ENCODE measurements at regions not wholly inside any gene's neighbourhood (a gene's known extent, or its start where the extent isn't known, plus 50 kb on each side); places are given as distances from the start of the nearest gene placed in this dataset.

GRCh38 chr1:30280572-30280971 is 442.8 kb downstream of the MATN1 start:
- no peak for DNase-seq

GRCh38 chr1:30277911-30278310 is 445.5 kb downstream of the MATN1 start:
- no peak for DNase-seq

GRCh38 chr1:30277415-30277814 is 446.0 kb downstream of the MATN1 start:
- DNase-seq: no peak

DNA sequence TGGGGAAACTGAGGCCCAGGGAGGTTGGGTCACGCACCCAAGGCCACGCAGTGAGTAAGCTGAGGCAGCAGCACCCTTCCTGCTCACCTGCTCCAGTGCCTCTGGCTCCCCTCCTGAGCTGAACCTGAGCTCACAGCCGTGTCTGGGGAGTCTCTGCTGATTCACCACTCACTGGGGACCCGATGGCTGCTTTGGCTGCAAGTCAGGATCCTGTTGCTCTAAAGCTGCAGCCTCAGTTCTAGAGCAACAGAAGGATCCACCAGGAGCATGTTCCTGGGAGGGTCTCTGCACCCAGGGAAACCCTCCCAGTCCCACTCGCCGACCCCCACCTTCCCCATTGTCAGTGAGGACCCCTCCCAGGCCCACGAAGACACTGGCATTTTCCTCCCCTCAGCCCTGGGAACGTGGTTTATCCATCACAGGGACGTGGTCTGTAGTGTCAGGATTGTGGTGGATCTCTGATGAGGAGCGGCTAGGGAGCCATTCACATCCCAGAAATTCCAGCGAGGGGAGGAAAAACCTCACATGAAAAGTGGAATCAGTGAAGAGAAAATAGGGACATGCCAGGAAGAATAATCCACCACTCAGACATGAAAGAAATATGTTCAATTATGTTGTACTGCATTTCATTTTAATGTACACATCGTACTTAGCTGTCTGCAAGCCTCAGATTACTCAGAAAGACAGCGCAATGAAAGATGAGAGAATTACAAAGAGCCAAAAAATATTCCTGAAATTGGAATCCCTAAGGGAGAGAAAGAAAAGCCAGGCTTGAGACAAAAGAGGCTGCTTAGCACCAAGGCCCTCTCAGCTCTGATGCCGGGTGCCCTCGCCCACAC is 447.2 kb downstream of the MATN1 start:
- no peak for DNase-seq

GRCh38 chr1:30274976-30275621 is 448.3 kb downstream of the MATN1 start:
- no peak for DNase-seq

DNA sequence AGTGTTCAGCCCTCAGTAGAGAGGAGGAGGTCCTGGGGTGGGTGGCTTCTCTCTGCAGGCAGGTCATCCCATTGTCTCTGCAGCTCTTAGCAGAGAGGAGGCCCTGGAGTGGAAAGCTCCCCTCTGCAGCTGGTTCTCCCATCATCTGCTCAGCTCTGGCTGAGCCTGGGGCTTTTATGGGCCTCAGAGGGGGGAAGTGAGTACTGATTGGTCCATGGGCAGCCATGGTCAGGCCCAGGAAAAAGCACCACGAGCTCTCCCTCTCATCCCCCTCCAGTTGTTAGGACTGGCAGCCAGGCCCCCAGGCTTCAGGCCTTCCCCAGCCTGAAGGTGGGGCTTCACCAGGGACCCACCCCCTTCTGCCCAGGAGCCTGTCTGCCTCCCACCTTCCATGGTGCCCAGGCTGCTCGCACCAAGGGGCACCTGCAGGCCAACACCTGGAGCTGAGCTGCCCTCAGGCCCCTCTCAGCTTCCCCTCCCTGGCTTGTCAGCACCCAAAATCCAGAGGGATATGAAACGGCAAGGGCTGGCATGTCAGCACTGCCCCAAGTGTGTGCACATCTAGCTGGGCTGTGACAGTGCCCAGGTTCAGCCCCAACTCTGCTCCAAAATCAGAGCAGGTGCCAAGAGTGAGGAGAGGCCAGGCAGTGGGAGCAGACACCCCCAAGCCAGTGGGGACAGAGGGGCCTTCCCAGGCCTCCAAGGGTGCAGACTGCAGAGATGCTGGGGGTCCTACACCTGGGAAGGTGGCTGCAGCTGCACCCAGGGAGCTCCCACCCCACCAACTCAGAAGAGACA is 449.0 kb downstream of the MATN1 start:
- no peak for DNase-seq

- DNase-seq: no peak
These were observed 449.9 kb downstream of the MATN1 start for GRCh38 chr1:30273456-30273855.

- DNase-seq: no peak
These were observed 450.4 kb downstream of the MATN1 start for GRCh38 chr1:30273021-30273325.

GRCh38 chr1:30272277-30273020 is 450.9 kb downstream of the MATN1 start:
- DNase-seq: no peak

DNA sequence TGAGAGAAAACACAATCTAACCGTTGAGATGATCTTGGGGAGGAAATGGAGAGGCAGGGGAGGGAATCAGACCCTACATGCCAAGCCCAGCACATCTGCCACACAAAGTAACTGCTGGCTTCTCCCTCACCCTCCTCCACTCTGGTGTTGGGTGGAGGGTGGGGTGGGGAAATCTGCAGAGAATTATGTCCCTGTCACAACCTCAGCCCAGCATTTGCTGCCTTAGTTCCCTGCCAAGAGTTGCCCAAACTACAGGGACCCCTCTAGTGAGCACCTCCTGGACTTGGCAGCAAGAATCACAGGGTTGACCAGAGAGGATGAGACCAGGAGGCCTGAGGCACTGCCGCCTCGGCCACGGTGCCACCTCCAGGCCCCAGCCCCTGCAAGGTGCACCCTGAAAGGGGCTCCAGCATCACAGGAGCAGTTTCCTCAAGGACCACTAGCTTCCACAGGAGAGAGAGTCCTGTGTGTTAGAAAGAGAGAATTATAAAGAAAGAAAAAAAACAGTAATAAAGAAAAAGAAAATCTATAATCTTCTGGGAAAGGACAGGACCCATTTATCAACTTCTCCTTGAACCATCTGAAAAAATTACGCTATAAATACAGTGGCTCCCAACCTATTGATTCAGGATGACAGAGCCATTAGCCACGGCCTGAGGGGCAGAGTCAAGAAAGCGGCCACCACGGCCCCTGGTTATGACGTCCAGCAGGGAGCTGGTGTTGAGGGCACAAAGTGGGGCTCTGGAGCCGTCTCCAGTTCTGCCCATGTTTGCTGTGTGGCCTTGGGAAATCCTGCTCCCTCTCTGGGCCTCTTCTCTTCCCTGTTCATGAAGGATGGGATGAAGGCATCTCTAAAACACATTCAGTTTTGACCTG is 451.7 kb downstream of the MATN1 start:
- no peak for DNase-seq

DNA sequence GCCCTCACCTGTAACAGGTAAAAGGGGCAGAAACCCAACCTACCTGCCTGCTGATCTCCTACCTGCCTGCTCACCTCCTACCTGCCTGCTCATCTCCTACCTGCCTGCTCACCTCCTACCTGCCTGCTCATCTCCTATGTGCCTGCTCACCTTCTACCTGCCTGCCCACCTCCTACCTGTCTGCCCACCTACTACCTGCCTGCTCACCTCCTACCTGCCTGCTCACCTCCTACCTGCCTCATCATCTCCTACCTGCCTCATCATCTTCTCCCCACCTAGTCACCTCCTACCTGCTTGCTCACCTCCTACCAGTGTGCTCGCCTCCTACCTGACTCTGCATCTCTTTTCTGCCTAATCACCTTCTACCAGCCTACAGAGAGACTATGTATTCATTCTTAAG is 452.9 kb downstream of the MATN1 start:
- DNase-seq: no peak

- no peak for DNase-seq
These were observed 454.3 kb downstream of the MATN1 start for GRCh38 chr1:30268923-30269666.

DNA sequence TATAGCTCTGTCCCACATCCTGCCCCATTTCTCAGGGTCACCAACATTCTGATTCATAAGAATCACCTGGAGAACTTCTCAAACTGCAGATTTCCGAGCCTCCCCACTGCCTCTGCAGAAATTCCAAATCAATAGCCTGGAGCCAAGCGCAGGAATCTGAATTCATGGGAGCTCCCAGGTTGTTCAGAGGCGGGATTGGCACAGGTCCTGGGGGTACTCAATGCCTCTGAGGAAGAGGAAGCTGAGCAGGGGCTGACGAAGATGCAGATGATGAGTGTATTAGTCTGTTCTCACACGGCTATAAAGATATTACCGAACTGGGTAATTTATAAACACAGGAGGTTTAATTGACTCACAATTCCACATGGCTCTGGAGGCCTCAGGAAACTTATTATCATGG is 455.5 kb downstream of the MATN1 start:
- no peak for DNase-seq

- DNase-seq: no peak
These were observed 456.3 kb downstream of the MATN1 start for GRCh38 chr1:30267046-30267445.

- DNase-seq: no peak
These were observed 458.0 kb downstream of the MATN1 start for GRCh38 chr1:30265127-30266070.

DNA sequence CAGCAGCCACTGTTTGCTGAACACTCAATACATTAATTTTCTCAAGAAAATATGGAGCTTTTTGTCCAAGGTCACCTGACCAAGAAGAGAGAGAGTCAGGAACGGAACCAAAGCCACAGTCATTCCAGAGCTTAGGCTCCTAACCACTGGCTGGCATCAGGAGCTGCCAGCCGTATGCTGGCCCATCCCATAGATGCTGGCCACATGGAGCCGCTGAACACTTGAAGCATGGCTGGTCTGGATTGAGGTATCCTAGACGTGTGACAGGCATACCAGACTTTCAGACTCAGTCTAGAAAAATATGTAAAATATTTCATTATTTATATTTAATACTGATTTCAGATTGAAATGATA is 458.7 kb downstream of the MATN1 start:
- DNase-seq: no peak

DNA sequence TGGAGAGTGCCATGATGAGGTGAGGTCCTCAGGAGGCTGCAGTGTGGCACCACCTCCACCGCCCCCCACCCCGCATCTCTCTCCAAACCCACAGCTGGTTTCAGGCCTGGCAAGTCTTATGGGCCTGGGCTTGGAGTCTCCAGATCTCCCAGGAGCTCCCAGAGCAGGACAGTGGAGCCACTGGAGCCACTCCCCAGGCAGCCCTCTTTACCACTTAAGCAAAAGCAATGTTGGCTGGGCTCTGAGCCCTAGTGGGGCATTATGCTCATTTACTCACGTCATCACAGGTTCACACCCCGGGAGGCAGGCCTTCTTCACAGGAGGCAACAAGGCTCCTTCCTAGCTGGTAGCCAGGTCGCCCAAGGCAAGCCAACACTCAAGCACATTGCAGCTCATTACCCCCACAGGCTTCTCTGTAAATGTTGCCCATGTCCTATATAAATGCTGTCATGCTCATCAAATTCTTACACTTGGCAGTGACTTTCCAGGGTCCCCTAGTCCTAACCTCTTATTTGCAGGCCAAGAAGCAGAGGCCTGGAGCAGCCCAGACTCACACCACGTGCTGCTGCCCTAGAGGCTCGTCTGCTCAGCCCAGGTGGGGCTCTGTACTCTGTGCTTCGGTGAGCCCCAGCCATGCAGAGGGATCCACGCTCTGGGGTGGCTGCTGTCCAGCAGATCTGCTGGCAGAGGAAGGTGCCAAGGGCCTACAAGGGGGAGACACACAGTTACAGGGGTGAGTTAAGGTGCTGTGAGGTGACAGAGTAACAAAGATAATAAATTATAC is 459.3 kb downstream of the MATN1 start:
- DNase-seq: no peak

- DNase-seq: no peak
These were observed 460.0 kb downstream of the MATN1 start for GRCh38 chr1:30263405-30263804.

DNA sequence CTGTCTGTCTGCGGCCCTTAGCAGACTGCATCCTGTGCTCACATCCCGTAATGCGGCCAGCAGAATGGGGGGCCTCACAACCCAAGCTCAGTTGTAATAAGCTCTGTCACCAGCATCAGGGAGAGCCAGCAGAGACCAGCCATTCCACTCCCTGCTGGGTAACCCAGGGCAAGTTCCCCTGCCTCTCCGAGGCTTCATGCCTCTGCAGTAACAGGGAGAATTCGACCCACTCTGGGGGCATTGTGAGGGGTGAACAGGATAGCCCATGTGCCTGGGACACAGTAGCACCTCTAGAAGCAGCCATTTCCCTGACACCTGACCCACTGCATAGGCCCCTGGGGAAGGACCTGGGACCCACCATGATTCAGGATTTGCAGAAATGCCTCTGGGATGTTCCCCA is 461.2 kb downstream of the MATN1 start:
- DNase-seq: no peak

GRCh38 chr1:30260318-30260717 is 463.1 kb downstream of the MATN1 start:
- no peak for DNase-seq
